GM18858 (cell line): ENCODE measurements at regions not wholly inside any gene's neighbourhood (a gene's known extent, or its start where the extent isn't known, plus 50 kb on each side); places are given as distances from the start of the nearest gene placed in this dataset.
A peak's percentile ranks its signal among the peaks of the same experiment; 100 is the strongest.
"Not testable (repeated sequence)": the region's sequence is repeated elsewhere in the genome, so short reads cannot be mapped to it uniquely, and the experiment has no call there.

Source experiments
- ATAC-seq: cut with Tn5 transposase; IDR thresholded peaks from one replicate; pipeline ENCODE4 v1.9.1; 2021; ENCODE audit not compliant: unreplicated experiment

GRCh38 chr9:73337182-73337581 lies 185.5 kb downstream of the ANXA1 start:
- ATAC-seq = not testable (repeated sequence)

GRCh38 chr9:73344060-73344459 lies 192.4 kb downstream of the ANXA1 start:
- no peak for ATAC-seq

GRCh38 chr9:73347123-73347522 lies 195.5 kb downstream of the ANXA1 start:
- no peak for ATAC-seq

GRCh38 chr9:73347720-73348119 lies 196.1 kb downstream of the ANXA1 start:
- ATAC-seq = no peak

GRCh38 chr9:73348471-73348870 lies 196.8 kb downstream of the ANXA1 start:
- ATAC-seq = no peak

GRCh38 chr9:73349476-73349875 lies 197.8 kb downstream of the ANXA1 start:
- ATAC-seq = no peak

GRCh38 chr9:73357607-73358006 lies 205.9 kb downstream of the ANXA1 start:
- ATAC-seq = no peak

GRCh38 chr9:73370053-73370452 lies 218.4 kb downstream of the ANXA1 start:
- ATAC-seq = no peak

GRCh38 chr9:73371801-73372200 lies 220.1 kb downstream of the ANXA1 start:
- no peak for ATAC-seq

GRCh38 chr9:73380411-73380810 lies 228.7 kb downstream of the ANXA1 start:
- no peak for ATAC-seq

GRCh38 chr9:73402081-73403028 lies 250.7 kb downstream of the ANXA1 start:
- ATAC-seq = no peak

GRCh38 chr9:73411494-73411893 lies 259.8 kb downstream of the ANXA1 start:
- no peak for ATAC-seq

- no peak for ATAC-seq
These were observed 261.2 kb downstream of the ANXA1 start for GRCh38 chr9:73412874-73413273.

GRCh38 chr9:73423891-73424290 lies 272.2 kb downstream of the ANXA1 start:
- no peak for ATAC-seq

- no peak for ATAC-seq
These were observed 274.6 kb downstream of the ANXA1 start for GRCh38 chr9:73426269-73426668.

- ATAC-seq = no peak
These were observed 283.2 kb downstream of the ANXA1 start for GRCh38 chr9:73434826-73435225.

GRCh38 chr9:73437758-73438157 lies 286.1 kb downstream of the ANXA1 start:
- peak; percentile 91 for ATAC-seq

- not testable (repeated sequence) for ATAC-seq
These were observed 288.2 kb downstream of the ANXA1 start for GRCh38 chr9:73439839-73440238.

- no peak for ATAC-seq
These were observed 289.6 kb downstream of the ANXA1 start for GRCh38 chr9:73441223-73441622.

GRCh38 chr9:73441890-73442818 lies 290.5 kb downstream of the ANXA1 start:
- no peak for ATAC-seq

- no peak for ATAC-seq
These were observed 293.2 kb downstream of the ANXA1 start for GRCh38 chr9:73444821-73445220.

- ATAC-seq = not testable (repeated sequence)
These were observed 293.7 kb downstream of the ANXA1 start for GRCh38 chr9:73445384-73445783.
